ENCODE measurements at regions not wholly inside any gene's neighbourhood (a gene's known extent, or its start where the extent isn't known, plus 50 kb on each side); places are given as distances from the start of the nearest gene placed in this dataset.

- TF ChIP-seq CTCF (conservative IDR thresholded peaks at IDR 0.05) = no peak
- no peak for TF ChIP-seq ZFX (IDR thresholded peaks at IDR 0.05)
Measured at GRCh38 chr11:19617696-19618523, 94.7 kb upstream of the NAV2 start.

All from C4-2B (cell line).